Prostate gland (tissue), 2 donors: ENCODE measurements at regions not wholly inside any gene's neighbourhood (a gene's known extent, or its start where the extent isn't known, plus 50 kb on each side); places are given as distances from the start of the nearest gene placed in this dataset.
"Not testable (repeated sequence)": the region's sequence is repeated elsewhere in the genome, so short reads cannot be mapped to it uniquely, and the experiment has no call there.

Experiments
- DNase-seq: peaks from one replicate; pipeline ENCODE4 v3.0.0-alpha.2; 2019; ENCODE audit warnings: low spot score
- H3K27ac ChIP-seq, 2 donors: fragments of 200-600 bp; sonication (generic); 2 replicates each; pipeline ENCODE4 v1.5.1; 2017 to 2019
- H3K27me3 ChIP-seq: fragments of 200-600 bp; sonication (generic); replicated peaks from 2 replicates; pipeline ENCODE4 v1.5.1; 2019; ENCODE audit not compliant: insufficient read depth
- H3K36me3 ChIP-seq, 2 donors: fragments of 200-600 bp; sonication (generic); 1 replicate in 1 of 2; 2 replicates in 1 of 2; pipeline versions ENCODE4 v1.5.1 to v1.8.1; 2017 to 2019
- H3K4me1 ChIP-seq: fragments of 200-600 bp; sonication (generic); replicated peaks from 2 replicates; pipeline ENCODE4 v1.5.1; 2019
- H3K4me3 ChIP-seq, 2 donors: fragments of 200-600 bp; sonication (generic); 2 replicates each; pipeline ENCODE4 v1.5.1; 2017 to 2019
- H3K9me3 ChIP-seq: fragments of 200-600 bp; sonication (generic); 2 replicates; pipeline ENCODE4 v1.5.1; 2017
- CTCF ChIP-seq, 4 experiments: fragments of 200-600 bp in 2 of 4; fragments of 450-650 bp in 2 of 4; sonication (generic) in 2 of 4; IDR thresholded peaks; 1 replicate in 3 of 4; 2 replicates in 1 of 4; pipeline ENCODE4 v1.5.1; 2016 to 2019; ENCODE audit warnings: antibody characterized with exemption in 4 of 4, mild to moderate bottlenecking in 2 of 4, moderate library complexity in 2 of 4
- POLR2A ChIP-seq: fragments of 450-650 bp; IDR thresholded peaks from one replicate; pipeline ENCODE4 v1.6.1; 2016; ENCODE audit warnings: antibody characterized with exemption, mild to moderate bottlenecking
- POLR2AphosphoS5 ChIP-seq: sonication (generic); formaldehyde crosslinking; IDR thresholded peaks from one replicate; pipeline ENCODE4 v1.6.1; 2017; ENCODE audit warnings: antibody characterized with exemption
- WGBS: methylation state at CpG from one replicate; pipeline ENCODE4 v1.1.5; 2018; 5-methylcytosine and 5-hydroxymethylcytosine counted together
- intact Hi-C: fragments of 100-400 bp; cut with DNase I; formaldehyde crosslinking; loops from one replicate; pipeline ENCODE4 v1.14.2; 2022

- no peaks in the 10 kb centered on the region for H3K4me1 ChIP-seq
- DNase-seq = no peak
- no peak overlapping the region for H3K4me3 ChIP-seq
- no peaks in the 10 kb centered on the region for H3K36me3 ChIP-seq
- H3K27ac ChIP-seq = no peak overlapping the region
- H3K9me3 ChIP-seq = no peaks in the 10 kb centered on the region
- no peaks in the 10 kb centered on the region for H3K27me3 ChIP-seq
- intact Hi-C loops = no loop called here
- TF ChIP-seq POLR2AphosphoS5 (no peak), POLR2A (no peak), CTCF (IDR thresholded peaks at IDR 0.05) (no peak)
These were observed 268.5 kb upstream of the CTNNB1 start for GRCh38 chr3:40930756-40931155.

- no peak for TF ChIP-seq POLR2AphosphoS5
- no peak for TF ChIP-seq POLR2A
- TF ChIP-seq CTCF (IDR thresholded peaks at IDR 0.05) = no peak
- no peaks in the 10 kb centered on the region for H3K36me3 ChIP-seq
- intact Hi-C loops = no loop called here
- no peaks in the 10 kb centered on the region for H3K9me3 ChIP-seq
- peak overlapping the region; percentile 3 to 37 for H3K27ac ChIP-seq
- no peak for DNase-seq
- no peak overlapping the region for H3K4me3 ChIP-seq
- 46% methylated on average over 3 of the region's 3 CpGs for WGBS
- no peaks in the 10 kb centered on the region for H3K4me1 ChIP-seq
- H3K27me3 ChIP-seq = no peaks in the 10 kb centered on the region
These were observed 260.7 kb upstream of the CTNNB1 start for GRCh38 chr3:40938591-40938990.

- DNase-seq = peak; percentile 45
- no peaks in the 10 kb centered on the region for H3K9me3 ChIP-seq
- WGBS = 32% methylated on average over 4 of the region's 4 CpGs
- intact Hi-C loops = no loop called here
- H3K36me3 ChIP-seq = no peaks in the 10 kb centered on the region
- peak overlapping the region; percentile 3 to 37 for H3K27ac ChIP-seq
- no peak overlapping the region for H3K4me3 ChIP-seq
- peak; percentile 41 for TF ChIP-seq POLR2AphosphoS5
- TF ChIP-seq CTCF (IDR thresholded peaks at IDR 0.05) = no peak
- H3K4me1 ChIP-seq = no peaks in the 10 kb centered on the region
- H3K27me3 ChIP-seq = no peaks in the 10 kb centered on the region
These were observed 260.1 kb upstream of the CTNNB1 start for GRCh38 chr3:40939030-40939740.

GRCh38 chr3:40939741-40940130 is 259.6 kb upstream of the CTNNB1 start:
- 33% methylated on average over 4 of the region's 4 CpGs for WGBS
- Histone ChIP-seq H3K4me3 (no peak overlapping the region), H3K36me3 (no peaks in the 10 kb centered on the region), H3K9me3 (no peaks in the 10 kb centered on the region), H3K27me3 (no peaks in the 10 kb centered on the region), H3K4me1 (no peaks in the 10 kb centered on the region), H3K27ac (peak overlapping the region in 1 of 2 donors; percentile 37)
- DNase-seq = peak; percentile 11
- TF ChIP-seq POLR2A (no peak), CTCF (IDR thresholded peaks at IDR 0.05) (no peak), POLR2AphosphoS5 (no peak)
- intact Hi-C loops = no loop called here

GRCh38 chr3:40940651-40941050 is 258.7 kb upstream of the CTNNB1 start:
- no peak for TF ChIP-seq POLR2A
- TF ChIP-seq POLR2AphosphoS5 = no peak
- TF ChIP-seq CTCF (IDR thresholded peaks at IDR 0.05) = no peak

GRCh38 chr3:40947022-40947421 is 252.3 kb upstream of the CTNNB1 start:
- H3K4me3 ChIP-seq, intact Hi-C loops, H3K27me3 ChIP-seq, H3K36me3 ChIP-seq, H3K9me3 ChIP-seq, DNase-seq, H3K27ac ChIP-seq, H3K4me1 ChIP-seq: not testable (repeated sequence)
- WGBS = 79% methylated on average over 3 of the region's 3 CpGs

More at GRCh38 chr3:40940651-40941050, 258.7 kb upstream of the CTNNB1 start:
- H3K27ac ChIP-seq = no peak overlapping the region
- H3K27me3 ChIP-seq = no peaks in the 10 kb centered on the region
- no peaks in the 10 kb centered on the region for H3K36me3 ChIP-seq
- H3K4me3 ChIP-seq = no peak overlapping the region
- intact Hi-C loops = no loop called here
- H3K4me1 ChIP-seq = no peaks in the 10 kb centered on the region
- 83% methylated on average over 2 of the region's 2 CpGs for WGBS
- H3K9me3 ChIP-seq = no peaks in the 10 kb centered on the region
- DNase-seq = no peak

GRCh38 chr3:40949347-40949746 is 250.0 kb upstream of the CTNNB1 start:
- WGBS = 63% methylated on average over 3 of the region's 3 CpGs

More at GRCh38 chr3:40949347-40949746, 250.0 kb upstream of the CTNNB1 start:
- intact Hi-C loops, H3K36me3 ChIP-seq, H3K27ac ChIP-seq, H3K4me1 ChIP-seq, H3K4me3 ChIP-seq, DNase-seq, H3K27me3 ChIP-seq, H3K9me3 ChIP-seq: not testable (repeated sequence)
